ENCODE measurements at regions not wholly inside any gene's neighbourhood (a gene's known extent, or its start where the extent isn't known, plus 50 kb on each side); places are given as distances from the start of the nearest gene placed in this dataset.

- TF ChIP-seq KDM2B (CRISPR knock-in tag; IDR thresholded peaks at IDR 0.05) (no peak), CHD1 (IDR thresholded peaks at IDR 0.05; ENCODE audit: low read length) (no peak), CREB1 (IDR thresholded peaks at IDR 0.05) (peak; percentile 70; the same call in 1 of the 2 replicates), CREB1 (CRISPR knock-in tag; IDR thresholded peaks at IDR 0.05) (no peak; the same call in 1 of the 2 replicates), CLOCK (CRISPR knock-in tag; IDR thresholded peaks at IDR 0.05; ENCODE audit: borderline replicate concordance) (no peak), YY1 (IDR thresholded peaks at IDR 0.05; ENCODE audit: borderline replicate concordance in 1 of 3, control insufficient read depth in 1 of 3, extremely low read depth in 1 of 3, insufficient read depth in 3 of 3, insufficient read length in 1 of 3, insufficient replicate concordance in 2 of 3, low read depth in 1 of 3, low read length in 2 of 3) (peak in 1 of 3 experiments; percentile 13), TAF1 (IDR thresholded peaks at IDR 0.05; ENCODE audit: control insufficient read depth, extremely low read depth, insufficient read depth, low read length, severe bottlenecking) (no peak), PBX2 (CRISPR knock-in tag; IDR thresholded peaks at IDR 0.05; ENCODE audit: low read depth) (no peak), PBX2 (tag; conservative IDR thresholded peaks at IDR 0.05; ENCODE audit: low read depth) (0 out of 2 replicates have a peak, but pooled peaks have one; percentile 17), TFAP4 (CRISPR knock-in tag; IDR thresholded peaks at IDR 0.05; ENCODE audit: borderline replicate concordance) (peak; percentile 78), CBX8 (IDR thresholded peaks at IDR 0.05; ENCODE audit: borderline replicate concordance, extremely low read depth, low read depth, low read length, poor library complexity, severe bottlenecking) (no peak), KLF10 (CRISPR knock-in tag; IDR thresholded peaks at IDR 0.05) (no peak), ZNF778 (CRISPR knock-in tag; IDR thresholded peaks at IDR 0.05) (no peak)
- TF ChIP-seq, protein P1, sequence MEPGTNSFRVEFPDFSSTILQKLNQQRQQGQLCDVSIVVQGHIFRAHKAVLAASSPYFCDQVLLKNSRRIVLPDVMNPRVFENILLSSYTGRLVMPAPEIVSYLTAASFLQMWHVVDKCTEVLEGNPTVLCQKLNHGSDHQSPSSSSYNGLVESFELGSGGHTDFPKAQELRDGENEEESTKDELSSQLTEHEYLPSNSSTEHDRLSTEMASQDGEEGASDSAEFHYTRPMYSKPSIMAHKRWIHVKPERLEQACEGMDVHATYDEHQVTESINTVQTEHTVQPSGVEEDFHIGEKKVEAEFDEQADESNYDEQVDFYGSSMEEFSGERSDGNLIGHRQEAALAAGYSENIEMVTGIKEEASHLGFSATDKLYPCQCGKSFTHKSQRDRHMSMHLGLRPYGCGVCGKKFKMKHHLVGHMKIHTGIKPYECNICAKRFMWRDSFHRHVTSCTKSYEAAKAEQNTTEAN (CRISPR knock-in tag; IDR thresholded peaks at IDR 0.05), result no peak
- TF ChIP-seq, protein P2, sequence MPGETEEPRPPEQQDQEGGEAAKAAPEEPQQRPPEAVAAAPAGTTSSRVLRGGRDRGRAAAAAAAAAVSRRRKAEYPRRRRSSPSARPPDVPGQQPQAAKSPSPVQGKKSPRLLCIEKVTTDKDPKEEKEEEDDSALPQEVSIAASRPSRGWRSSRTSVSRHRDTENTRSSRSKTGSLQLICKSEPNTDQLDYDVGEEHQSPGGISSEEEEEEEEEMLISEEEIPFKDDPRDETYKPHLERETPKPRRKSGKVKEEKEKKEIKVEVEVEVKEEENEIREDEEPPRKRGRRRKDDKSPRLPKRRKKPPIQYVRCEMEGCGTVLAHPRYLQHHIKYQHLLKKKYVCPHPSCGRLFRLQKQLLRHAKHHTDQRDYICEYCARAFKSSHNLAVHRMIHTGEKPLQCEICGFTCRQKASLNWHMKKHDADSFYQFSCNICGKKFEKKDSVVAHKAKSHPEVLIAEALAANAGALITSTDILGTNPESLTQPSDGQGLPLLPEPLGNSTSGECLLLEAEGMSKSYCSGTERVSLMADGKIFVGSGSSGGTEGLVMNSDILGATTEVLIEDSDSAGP (CRISPR knock-in tag; IDR thresholded peaks at IDR 0.05), result no peak
Measured at GRCh38 chr10:6920072-6921019, 340.3 kb upstream of the PRKCQ start (continued).
